SJCRH30 (cell line): ENCODE measurements at regions not wholly inside any gene's neighbourhood (a gene's known extent, or its start where the extent isn't known, plus 50 kb on each side); places are given as distances from the start of the nearest gene placed in this dataset.
"Not testable (repeated sequence)": the region's sequence is repeated elsewhere in the genome, so short reads cannot be mapped to it uniquely, and the experiment has no call there.

Experiments used
- DNase-seq, 2 experiments: peaks; one replicate each; pipeline ENCODE4 v3.0.0-alpha.2; 2015 to 2020
- H3K27ac ChIP-seq: fragments of 250-450 bp; sonication (Bioruptor Pico); 2 replicates; pipeline ENCODE4 v1.5.1; 2020; ENCODE audit warnings: mild to moderate bottlenecking, moderate library complexity
- H3K27me3 ChIP-seq: fragments of 250-450 bp; sonication (Bioruptor Pico); 2 replicates; pipeline ENCODE4 v1.5.1; 2020; ENCODE audit warnings: mild to moderate bottlenecking, moderate library complexity
- H3K36me3 ChIP-seq: fragments of 250-450 bp; sonication (Bioruptor Pico); 2 replicates; pipeline ENCODE4 v1.5.1; 2020; ENCODE audit warnings: mild to moderate bottlenecking, moderate library complexity
- H3K4me1 ChIP-seq: fragments of 250-450 bp; sonication (Bioruptor Pico); 2 replicates; pipeline ENCODE4 v1.5.1; 2020; ENCODE audit warnings: mild to moderate bottlenecking, moderate library complexity
- H3K4me3 ChIP-seq: fragments of 250-450 bp; sonication (Bioruptor Pico); 2 replicates; pipeline ENCODE4 v1.5.1; 2020; ENCODE audit warnings: mild to moderate bottlenecking, moderate library complexity
- H3K9me3 ChIP-seq: fragments of 250-450 bp; sonication (Bioruptor Pico); replicated peaks from 2 replicates; pipeline ENCODE4 v1.5.1; 2020; ENCODE audit warnings: mild to moderate bottlenecking, moderate library complexity

GRCh38 chr4:42205541-42205940, 53.1 kb upstream of the BEND4 start:
- Histone ChIP-seq H3K27me3 (no peaks in the 10 kb centered on the region; the same call in 1 of the 2 replicates), H3K27ac (no peak overlapping the region), H3K4me3 (no peak overlapping the region), H3K36me3 (no peaks in the 10 kb centered on the region), H3K9me3 (no peaks in the 10 kb centered on the region), H3K4me1 (no peaks in the 10 kb centered on the region)
- DNase-seq: no peak

DNA sequence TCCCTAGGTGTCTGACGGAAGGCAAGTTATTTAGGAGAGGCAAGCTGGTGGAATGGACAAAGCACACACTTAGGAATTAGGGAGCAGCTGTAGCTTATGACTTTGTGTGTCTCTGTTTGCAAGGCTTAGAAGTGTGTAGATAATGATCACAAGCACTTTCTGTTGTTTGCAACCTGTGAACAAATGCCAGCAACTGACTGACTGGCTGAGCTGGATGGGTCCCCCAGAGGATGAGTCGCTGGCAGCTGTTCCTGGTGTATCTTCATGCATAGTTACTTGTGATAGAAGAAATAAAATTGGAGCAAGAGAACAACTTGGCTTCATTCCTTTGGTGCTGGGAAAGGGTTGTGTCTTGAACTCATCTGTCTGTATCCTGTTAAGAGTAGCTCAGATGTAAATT, 64.2 kb upstream of the BEND4 start:
- DNase-seq: peak; percentile 12 to 17
- H3K36me3 ChIP-seq: no peaks in the 10 kb centered on the region
- H3K9me3 ChIP-seq: no peaks in the 10 kb centered on the region
- no peak overlapping the region for H3K4me3 ChIP-seq
- H3K4me1 ChIP-seq: no peaks in the 10 kb centered on the region
- peaks cover 4% of the 10 kb centered on the region; the same call in 1 of the 2 replicates for H3K27me3 ChIP-seq
- H3K27ac ChIP-seq: no peak overlapping the region

- H3K9me3 ChIP-seq: no peaks in the 10 kb centered on the region
- H3K4me1 ChIP-seq: no peaks in the 10 kb centered on the region
- H3K4me3 ChIP-seq: no peak overlapping the region
- DNase-seq: no peak
- H3K27me3 ChIP-seq: 0 out of 2 replicates have a peak, but pooled peaks cover 6% of the 10 kb centered on the region
- no peaks in the 10 kb centered on the region for H3K36me3 ChIP-seq
- H3K27ac ChIP-seq: no peak overlapping the region
These were observed 72.8 kb upstream of the BEND4 start for GRCh38 chr4:42225286-42225685.

GRCh38 chr4:42234817-42235216, 82.4 kb upstream of the BEND4 start:
- H3K4me3 ChIP-seq: no peak overlapping the region
- no peaks in the 10 kb centered on the region for H3K27me3 ChIP-seq
- peak in 1 of 2 experiments; percentile 7 for DNase-seq
- no peaks in the 10 kb centered on the region for H3K36me3 ChIP-seq
- H3K9me3 ChIP-seq: no peaks in the 10 kb centered on the region
- H3K4me1 ChIP-seq: no peaks in the 10 kb centered on the region
- H3K27ac ChIP-seq: no peak overlapping the region

DNA sequence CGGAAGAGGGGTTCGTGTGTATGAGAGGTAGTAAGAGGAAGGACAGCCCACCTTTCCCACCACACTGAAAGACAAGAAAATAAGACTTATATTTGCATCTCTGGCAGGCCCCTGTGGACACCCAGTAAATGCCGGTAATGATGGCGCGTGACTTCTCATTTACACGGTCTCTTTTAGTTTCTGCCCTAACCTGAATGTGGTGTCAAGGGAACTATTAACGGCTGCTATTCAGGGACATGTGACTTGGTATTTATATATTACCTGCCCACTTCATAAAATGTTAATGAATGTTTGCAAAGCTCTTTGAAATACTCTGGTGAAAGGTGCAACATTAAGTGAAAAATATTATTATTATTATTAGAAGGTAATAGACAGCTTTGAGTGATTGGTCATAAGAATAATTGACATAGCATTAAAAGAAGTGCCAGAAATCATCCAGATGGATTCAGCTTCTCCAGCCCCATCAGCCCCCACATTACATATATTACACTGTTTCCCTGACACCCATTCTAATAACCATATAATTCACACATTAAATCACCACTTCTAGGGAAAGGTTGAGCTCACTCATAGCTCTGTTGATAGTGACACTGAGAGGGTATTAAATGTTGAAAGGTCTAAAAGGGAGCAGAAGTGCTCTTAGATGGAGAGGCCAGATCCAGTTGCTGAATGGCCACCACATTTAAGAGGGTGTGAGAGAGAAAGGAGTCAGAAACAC, 83.0 kb upstream of the BEND4 start:
- no peaks in the 10 kb centered on the region for H3K36me3 ChIP-seq
- no peak overlapping the region for H3K4me3 ChIP-seq
- H3K27me3 ChIP-seq: 0 out of 2 replicates have a peak, but pooled peaks cover under 1% of the 10 kb centered on the region
- no peak for DNase-seq
- no peaks in the 10 kb centered on the region for H3K4me1 ChIP-seq
- no peak overlapping the region for H3K27ac ChIP-seq
- no peaks in the 10 kb centered on the region for H3K9me3 ChIP-seq

GRCh38 chr4:42237010-42237409, 84.6 kb upstream of the BEND4 start:
- Histone ChIP-seq H3K9me3 (no peaks in the 10 kb centered on the region), H3K36me3 (no peaks in the 10 kb centered on the region), H3K27me3 (0 out of 2 replicates have a peak, but pooled peaks cover 4% of the 10 kb centered on the region), H3K27ac (no peak overlapping the region), H3K4me3 (no peak overlapping the region), H3K4me1 (no peaks in the 10 kb centered on the region)
- DNase-seq: no peak

- no peaks in the 10 kb centered on the region for H3K9me3 ChIP-seq
- H3K36me3 ChIP-seq: no peaks in the 10 kb centered on the region
- H3K27ac ChIP-seq: no peak overlapping the region
- no peak for DNase-seq
- H3K4me1 ChIP-seq: no peaks in the 10 kb centered on the region
- no peak overlapping the region for H3K4me3 ChIP-seq
- H3K27me3 ChIP-seq: 0 out of 2 replicates have a peak, but pooled peaks cover 4% of the 10 kb centered on the region
These were observed 85.0 kb upstream of the BEND4 start for GRCh38 chr4:42237451-42237850.

DNA sequence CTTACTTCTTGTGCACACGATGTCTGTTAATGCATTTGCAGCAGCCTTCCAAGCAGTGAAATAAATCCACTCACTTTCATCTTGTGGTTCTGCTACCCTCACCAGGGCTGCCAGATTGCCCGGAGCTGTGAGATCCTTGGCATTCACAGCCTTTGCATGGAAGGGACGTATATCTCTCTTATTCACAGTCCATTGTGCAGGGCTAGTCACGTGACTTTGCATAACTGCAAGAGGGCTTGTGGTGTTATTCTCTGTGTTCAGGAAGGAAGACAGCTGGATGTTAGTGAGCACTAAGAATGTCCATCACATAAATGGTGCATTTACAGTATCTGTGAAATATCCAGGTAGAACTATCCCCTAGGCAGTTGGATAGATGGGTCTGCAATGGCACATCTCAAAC, 96.5 kb upstream of the BEND4 start:
- Histone ChIP-seq H3K9me3 (no peaks in the 10 kb centered on the region), H3K4me3 (no peak overlapping the region), H3K27me3 (0 out of 2 replicates have a peak, but pooled peaks cover 3% of the 10 kb centered on the region), H3K36me3 (no peaks in the 10 kb centered on the region), H3K4me1 (no peaks in the 10 kb centered on the region), H3K27ac (no peak overlapping the region)
- no peak for DNase-seq

DNA sequence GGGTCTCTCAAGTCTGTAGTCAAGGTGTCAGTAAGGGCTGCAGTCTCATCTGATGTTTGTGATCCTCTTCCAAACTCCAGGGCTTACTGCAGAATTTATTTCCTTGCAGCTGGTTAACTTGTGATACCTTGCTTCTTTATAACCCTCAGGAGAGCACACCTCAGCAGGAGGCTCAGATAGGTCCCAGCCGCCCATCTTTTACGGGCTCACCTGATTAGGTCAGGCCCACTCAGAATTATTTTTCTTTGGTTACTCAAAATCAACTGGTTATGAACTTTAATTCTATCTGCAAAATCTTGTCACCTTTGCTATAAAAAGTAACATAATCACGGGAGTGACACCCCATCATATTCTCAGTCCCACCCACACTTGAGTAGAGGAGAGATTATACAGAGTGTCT, 99.9 kb upstream of the BEND4 start:
- Histone ChIP-seq H3K36me3 (no peaks in the 10 kb centered on the region), H3K9me3 (no peaks in the 10 kb centered on the region), H3K27ac (no peak overlapping the region), H3K27me3 (peaks cover 13% of the 10 kb centered on the region), H3K4me3 (no peak overlapping the region), H3K4me1 (no peaks in the 10 kb centered on the region)
- DNase-seq: no peak

DNA sequence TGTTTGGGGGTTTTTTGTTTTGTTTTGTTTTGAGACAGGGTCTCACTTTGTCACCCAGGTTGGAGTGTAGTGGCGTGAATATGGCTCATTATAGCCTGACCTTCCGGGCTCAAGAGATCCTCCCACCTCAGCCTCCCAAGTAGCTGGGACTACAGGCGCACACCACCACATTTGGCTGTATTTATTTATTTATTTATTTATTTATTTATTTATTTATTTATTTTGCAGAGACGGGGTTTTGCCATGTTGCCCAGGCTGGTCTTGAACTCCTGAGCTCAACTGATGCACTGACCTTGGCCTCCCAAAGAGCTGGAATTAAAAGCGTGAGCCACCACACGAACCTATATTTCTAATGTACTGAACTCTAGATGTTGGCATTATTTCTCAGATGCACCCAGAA, 105.2 kb upstream of the BEND4 start:
- H3K4me1 ChIP-seq, H3K9me3 ChIP-seq, DNase-seq, H3K4me3 ChIP-seq, H3K27ac ChIP-seq, H3K36me3 ChIP-seq: not testable (repeated sequence)
- peaks cover 10% of the 10 kb centered on the region for H3K27me3 ChIP-seq

- no peaks in the 10 kb centered on the region for H3K27me3 ChIP-seq
- H3K9me3 ChIP-seq: no peaks in the 10 kb centered on the region
- no peak for DNase-seq
- no peaks in the 10 kb centered on the region for H3K4me1 ChIP-seq
- no peak overlapping the region for H3K4me3 ChIP-seq
- H3K27ac ChIP-seq: no peak overlapping the region
- H3K36me3 ChIP-seq: no peaks in the 10 kb centered on the region
These were observed 110.4 kb upstream of the BEND4 start for GRCh38 chr4:42262701-42263490.

GRCh38 chr4:42265782-42266602, 113.5 kb upstream of the BEND4 start:
- Histone ChIP-seq H3K4me3 (no peak overlapping the region), H3K9me3 (no peaks in the 10 kb centered on the region), H3K27ac (no peak overlapping the region), H3K4me1 (no peaks in the 10 kb centered on the region), H3K36me3 (no peaks in the 10 kb centered on the region), H3K27me3 (no peaks in the 10 kb centered on the region)
- DNase-seq: no peak

- H3K4me1 ChIP-seq: no peaks in the 10 kb centered on the region
- H3K4me3 ChIP-seq: no peak overlapping the region
- no peaks in the 10 kb centered on the region for H3K9me3 ChIP-seq
- H3K36me3 ChIP-seq: no peaks in the 10 kb centered on the region
- H3K27ac ChIP-seq: no peak overlapping the region
- no peaks in the 10 kb centered on the region for H3K27me3 ChIP-seq
- no peak for DNase-seq
These were observed 115.3 kb upstream of the BEND4 start for GRCh38 chr4:42267724-42268123.

DNA sequence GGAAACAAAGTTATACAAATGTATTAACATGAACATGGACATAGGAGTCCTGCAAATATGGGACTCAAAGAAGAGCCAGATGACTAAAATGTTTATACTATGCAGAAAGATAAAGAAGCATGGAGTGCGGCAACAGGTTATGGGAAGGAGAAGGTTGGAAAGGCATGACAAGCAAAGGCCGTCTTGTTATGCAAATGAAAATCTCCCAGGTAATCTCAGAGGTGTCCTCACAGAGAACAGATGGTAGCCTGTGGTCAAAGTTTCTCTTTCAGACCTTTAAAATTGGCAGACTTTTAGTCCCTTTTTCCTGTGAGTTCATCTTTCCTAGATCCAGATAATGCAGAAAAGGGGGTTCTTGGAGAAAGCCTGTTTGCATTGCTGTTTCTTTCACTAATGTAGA, 116.4 kb upstream of the BEND4 start:
- no peak overlapping the region for H3K4me3 ChIP-seq
- H3K27ac ChIP-seq: no peak overlapping the region
- H3K36me3 ChIP-seq: no peaks in the 10 kb centered on the region
- H3K4me1 ChIP-seq: no peaks in the 10 kb centered on the region
- no peaks in the 10 kb centered on the region for H3K9me3 ChIP-seq
- no peak for DNase-seq
- no peaks in the 10 kb centered on the region for H3K27me3 ChIP-seq

- no peak overlapping the region for H3K4me3 ChIP-seq
- no peaks in the 10 kb centered on the region for H3K36me3 ChIP-seq
- H3K9me3 ChIP-seq: no peaks in the 10 kb centered on the region
- no peak overlapping the region for H3K27ac ChIP-seq
- no peak for DNase-seq
- H3K27me3 ChIP-seq: no peaks in the 10 kb centered on the region
- H3K4me1 ChIP-seq: no peaks in the 10 kb centered on the region
These were observed 118.6 kb upstream of the BEND4 start for GRCh38 chr4:42271096-42271495.
